ENCODE measurements at regions not wholly inside any gene's neighbourhood (a gene's known extent, or its start where the extent isn't known, plus 50 kb on each side); places are given as distances from the start of the nearest gene placed in this dataset.

DNA sequence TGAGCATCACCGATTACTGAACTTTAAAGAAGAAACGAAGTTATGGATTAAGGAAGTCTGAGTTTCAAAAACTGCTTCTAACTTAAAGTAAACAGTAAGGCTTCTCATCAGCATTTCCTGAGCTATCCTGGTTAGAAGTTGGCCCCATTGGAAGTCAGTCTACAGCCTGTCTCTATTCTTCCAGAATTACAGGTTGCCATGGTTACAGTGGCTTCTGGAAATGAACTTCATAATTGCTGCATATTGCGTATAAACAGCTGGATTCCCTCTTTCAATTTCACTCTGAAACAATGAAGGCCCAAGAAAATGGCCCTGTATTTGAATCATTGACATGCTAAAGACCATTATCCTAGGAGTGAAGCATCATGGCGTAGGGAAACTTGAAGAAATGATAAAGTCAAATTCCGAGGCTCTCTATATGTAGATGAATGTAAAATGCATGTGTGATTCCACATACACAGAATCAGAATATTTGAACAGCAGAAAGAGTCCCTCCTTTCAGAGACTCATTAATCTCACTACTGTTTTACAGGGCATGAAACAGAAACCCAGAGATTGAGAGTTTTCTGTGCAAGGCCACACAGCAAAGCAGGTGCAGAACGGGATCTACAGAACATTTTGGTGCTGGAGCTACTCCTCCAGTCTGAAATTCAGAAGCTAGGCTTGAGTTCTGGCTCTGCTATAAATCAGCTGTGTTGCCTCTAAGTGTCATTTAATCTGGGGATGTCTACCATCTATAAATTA is 856.4 kb upstream of the CELF4 start:
- TF ChIP-seq, protein P1, sequence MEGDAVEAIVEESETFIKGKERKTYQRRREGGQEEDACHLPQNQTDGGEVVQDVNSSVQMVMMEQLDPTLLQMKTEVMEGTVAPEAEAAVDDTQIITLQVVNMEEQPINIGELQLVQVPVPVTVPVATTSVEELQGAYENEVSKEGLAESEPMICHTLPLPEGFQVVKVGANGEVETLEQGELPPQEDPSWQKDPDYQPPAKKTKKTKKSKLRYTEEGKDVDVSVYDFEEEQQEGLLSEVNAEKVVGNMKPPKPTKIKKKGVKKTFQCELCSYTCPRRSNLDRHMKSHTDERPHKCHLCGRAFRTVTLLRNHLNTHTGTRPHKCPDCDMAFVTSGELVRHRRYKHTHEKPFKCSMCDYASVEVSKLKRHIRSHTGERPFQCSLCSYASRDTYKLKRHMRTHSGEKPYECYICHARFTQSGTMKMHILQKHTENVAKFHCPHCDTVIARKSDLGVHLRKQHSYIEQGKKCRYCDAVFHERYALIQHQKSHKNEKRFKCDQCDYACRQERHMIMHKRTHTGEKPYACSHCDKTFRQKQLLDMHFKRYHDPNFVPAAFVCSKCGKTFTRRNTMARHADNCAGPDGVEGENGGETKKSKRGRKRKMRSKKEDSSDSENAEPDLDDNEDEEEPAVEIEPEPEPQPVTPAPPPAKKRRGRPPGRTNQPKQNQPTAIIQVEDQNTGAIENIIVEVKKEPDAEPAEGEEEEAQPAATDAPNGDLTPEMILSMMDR (IDR thresholded peaks at IDR 0.05), result no peak
- TF ChIP-seq POLR2A (IDR thresholded peaks at IDR 0.05), result no peak

Data from Peyer's patch (tissue), 4 donors.